ENCODE measurements at regions not wholly inside any gene's neighbourhood (a gene's known extent, or its start where the extent isn't known, plus 50 kb on each side); places are given as distances from the start of the nearest gene placed in this dataset.

GRCh38 chr6:101117393-101118135 is 236.4 kb upstream of the ASCC3 start:
- TF ChIP-seq POLR2AphosphoS5 (IDR thresholded peaks at IDR 0.05) (no peak), CTCF (IDR thresholded peaks at IDR 0.05) (no peak), POLR2A (IDR thresholded peaks at IDR 0.05; ENCODE audit: low read depth) (no peak), EP300 (IDR thresholded peaks at IDR 0.05) (no peak)
